Heart left ventricle (tissue), 13 donors: ENCODE measurements at regions not wholly inside any gene's neighbourhood (a gene's known extent, or its start where the extent isn't known, plus 50 kb on each side); places are given as distances from the start of the nearest gene placed in this dataset.

Experiments
- POLR2A ChIP-seq, 2 donors: fragments of 450-650 bp; IDR thresholded peaks; one replicate each; pipeline ENCODE4 v1.6.1; 2017; ENCODE audit warnings: antibody characterized with exemption in 2 of 2, mild to moderate bottlenecking in 2 of 2, moderate library complexity in 2 of 2
- TF ChIP-seq, protein P1 (sequence below), 12 donors: fragments of 200-600 bp; sonication (generic) in 4 of 12; IDR thresholded peaks; one replicate each; pipeline versions ENCODE4 v1.5.0 to v1.8.0; 2018 to 2022; ENCODE audit warnings: antibody characterized with exemption in 12 of 12, mild to moderate bottlenecking in 5 of 12
- donor health status: ischemic (EF 13 %, LVEDD 7.1; RV severe dilation, severe dysfunction).
- donor health status: DM: no; HTN: yes; CAD: no.
- donor health status: DM: no; HTN: no; CAD: no.
- donor health status: ischemic (EF 25% LVEDD 6.9; RV normal size, moderate dysfunction).
- donor health status: ischemic (EF 25% LVEDD 5.7; RV mildly dilated, moderate dysfunction).
- donor health status: ischemic (EF 35%, LVEDD 5.7; RV mildly dilated, moderate dysfunction).
- donor health status: nonischemic (EF 11% LVEDD 7.7; RV severe dilation, severe dysfunction).
- donor health status: DM: yes; HTN: yes; CAD: no.
- donor health status: PGD.
- donor health status: ischemic (EF 29% LVEDD 5.4; RV normal size, mild dysfunction).
- donor health status: nonischemic (EF 23%, LVEDD 6.1; RV moderate dilation, normal function).

DNA sequence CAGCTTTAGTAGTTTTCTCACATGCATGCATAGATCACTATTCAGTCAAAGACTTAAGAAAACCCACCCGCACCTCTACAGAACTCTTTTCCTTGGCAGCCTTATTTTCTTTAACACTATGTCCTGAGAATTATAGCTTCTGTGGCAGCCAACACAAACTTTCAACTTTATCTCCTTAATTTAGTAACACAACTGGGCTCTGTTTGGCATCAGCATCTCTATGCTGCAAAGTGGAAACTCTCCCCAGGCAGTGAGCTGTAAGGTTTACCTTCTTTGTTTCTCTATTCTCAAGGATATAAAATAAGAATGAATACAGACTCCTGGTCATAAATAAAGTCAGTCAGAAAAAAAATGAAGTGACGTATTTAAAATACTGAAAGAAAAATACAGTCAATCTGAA lies 115.2 kb upstream of the PPP1R9A start:
- TF ChIP-seq, protein P1, sequence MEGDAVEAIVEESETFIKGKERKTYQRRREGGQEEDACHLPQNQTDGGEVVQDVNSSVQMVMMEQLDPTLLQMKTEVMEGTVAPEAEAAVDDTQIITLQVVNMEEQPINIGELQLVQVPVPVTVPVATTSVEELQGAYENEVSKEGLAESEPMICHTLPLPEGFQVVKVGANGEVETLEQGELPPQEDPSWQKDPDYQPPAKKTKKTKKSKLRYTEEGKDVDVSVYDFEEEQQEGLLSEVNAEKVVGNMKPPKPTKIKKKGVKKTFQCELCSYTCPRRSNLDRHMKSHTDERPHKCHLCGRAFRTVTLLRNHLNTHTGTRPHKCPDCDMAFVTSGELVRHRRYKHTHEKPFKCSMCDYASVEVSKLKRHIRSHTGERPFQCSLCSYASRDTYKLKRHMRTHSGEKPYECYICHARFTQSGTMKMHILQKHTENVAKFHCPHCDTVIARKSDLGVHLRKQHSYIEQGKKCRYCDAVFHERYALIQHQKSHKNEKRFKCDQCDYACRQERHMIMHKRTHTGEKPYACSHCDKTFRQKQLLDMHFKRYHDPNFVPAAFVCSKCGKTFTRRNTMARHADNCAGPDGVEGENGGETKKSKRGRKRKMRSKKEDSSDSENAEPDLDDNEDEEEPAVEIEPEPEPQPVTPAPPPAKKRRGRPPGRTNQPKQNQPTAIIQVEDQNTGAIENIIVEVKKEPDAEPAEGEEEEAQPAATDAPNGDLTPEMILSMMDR (IDR thresholded peaks at IDR 0.05), result no peak
- TF ChIP-seq POLR2A (IDR thresholded peaks at IDR 0.05), result no peak
